HL-60 (cell line): ENCODE measurements at regions not wholly inside any gene's neighbourhood (a gene's known extent, or its start where the extent isn't known, plus 50 kb on each side); places are given as distances from the start of the nearest gene placed in this dataset.

Source experiments
- TF ChIP-seq, protein P1 (sequence below): IDR thresholded peaks from one replicate; pipeline ENCODE4 v1.5.1; 2011; ENCODE audit warnings: low read length, control low read depth, inconsistent platforms; ENCODE audit not compliant: insufficient read depth
- TF ChIP-seq, protein P2 (sequence below): IDR thresholded peaks from 2 replicates; pipeline ENCODE4 v1.6.1; 2012; ENCODE audit warnings: low read depth; ENCODE audit not compliant: insufficient replicate concordance

DNA sequence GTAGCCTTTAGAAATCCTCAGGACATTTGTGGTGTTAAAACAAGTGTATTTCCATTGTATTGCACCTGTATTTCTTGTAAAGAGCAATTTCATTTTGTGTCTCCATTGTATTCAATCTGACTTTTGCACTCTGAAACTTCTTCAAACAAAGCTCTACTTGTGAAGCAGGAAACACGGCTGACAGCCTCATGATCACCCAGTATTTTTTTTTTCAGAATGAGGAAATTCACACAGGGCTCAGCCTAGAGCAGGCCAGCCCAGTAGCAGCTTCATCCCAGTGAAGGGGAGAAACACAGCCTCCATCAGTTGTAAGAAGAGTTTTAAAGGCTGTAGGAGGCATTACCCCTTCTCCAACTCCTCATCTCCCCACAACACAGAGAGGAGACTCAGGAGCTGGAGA is 175.9 kb upstream of the KLHL29 start:
- TF ChIP-seq, protein P1, sequence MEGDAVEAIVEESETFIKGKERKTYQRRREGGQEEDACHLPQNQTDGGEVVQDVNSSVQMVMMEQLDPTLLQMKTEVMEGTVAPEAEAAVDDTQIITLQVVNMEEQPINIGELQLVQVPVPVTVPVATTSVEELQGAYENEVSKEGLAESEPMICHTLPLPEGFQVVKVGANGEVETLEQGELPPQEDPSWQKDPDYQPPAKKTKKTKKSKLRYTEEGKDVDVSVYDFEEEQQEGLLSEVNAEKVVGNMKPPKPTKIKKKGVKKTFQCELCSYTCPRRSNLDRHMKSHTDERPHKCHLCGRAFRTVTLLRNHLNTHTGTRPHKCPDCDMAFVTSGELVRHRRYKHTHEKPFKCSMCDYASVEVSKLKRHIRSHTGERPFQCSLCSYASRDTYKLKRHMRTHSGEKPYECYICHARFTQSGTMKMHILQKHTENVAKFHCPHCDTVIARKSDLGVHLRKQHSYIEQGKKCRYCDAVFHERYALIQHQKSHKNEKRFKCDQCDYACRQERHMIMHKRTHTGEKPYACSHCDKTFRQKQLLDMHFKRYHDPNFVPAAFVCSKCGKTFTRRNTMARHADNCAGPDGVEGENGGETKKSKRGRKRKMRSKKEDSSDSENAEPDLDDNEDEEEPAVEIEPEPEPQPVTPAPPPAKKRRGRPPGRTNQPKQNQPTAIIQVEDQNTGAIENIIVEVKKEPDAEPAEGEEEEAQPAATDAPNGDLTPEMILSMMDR = no peak
- TF ChIP-seq, protein P2, sequence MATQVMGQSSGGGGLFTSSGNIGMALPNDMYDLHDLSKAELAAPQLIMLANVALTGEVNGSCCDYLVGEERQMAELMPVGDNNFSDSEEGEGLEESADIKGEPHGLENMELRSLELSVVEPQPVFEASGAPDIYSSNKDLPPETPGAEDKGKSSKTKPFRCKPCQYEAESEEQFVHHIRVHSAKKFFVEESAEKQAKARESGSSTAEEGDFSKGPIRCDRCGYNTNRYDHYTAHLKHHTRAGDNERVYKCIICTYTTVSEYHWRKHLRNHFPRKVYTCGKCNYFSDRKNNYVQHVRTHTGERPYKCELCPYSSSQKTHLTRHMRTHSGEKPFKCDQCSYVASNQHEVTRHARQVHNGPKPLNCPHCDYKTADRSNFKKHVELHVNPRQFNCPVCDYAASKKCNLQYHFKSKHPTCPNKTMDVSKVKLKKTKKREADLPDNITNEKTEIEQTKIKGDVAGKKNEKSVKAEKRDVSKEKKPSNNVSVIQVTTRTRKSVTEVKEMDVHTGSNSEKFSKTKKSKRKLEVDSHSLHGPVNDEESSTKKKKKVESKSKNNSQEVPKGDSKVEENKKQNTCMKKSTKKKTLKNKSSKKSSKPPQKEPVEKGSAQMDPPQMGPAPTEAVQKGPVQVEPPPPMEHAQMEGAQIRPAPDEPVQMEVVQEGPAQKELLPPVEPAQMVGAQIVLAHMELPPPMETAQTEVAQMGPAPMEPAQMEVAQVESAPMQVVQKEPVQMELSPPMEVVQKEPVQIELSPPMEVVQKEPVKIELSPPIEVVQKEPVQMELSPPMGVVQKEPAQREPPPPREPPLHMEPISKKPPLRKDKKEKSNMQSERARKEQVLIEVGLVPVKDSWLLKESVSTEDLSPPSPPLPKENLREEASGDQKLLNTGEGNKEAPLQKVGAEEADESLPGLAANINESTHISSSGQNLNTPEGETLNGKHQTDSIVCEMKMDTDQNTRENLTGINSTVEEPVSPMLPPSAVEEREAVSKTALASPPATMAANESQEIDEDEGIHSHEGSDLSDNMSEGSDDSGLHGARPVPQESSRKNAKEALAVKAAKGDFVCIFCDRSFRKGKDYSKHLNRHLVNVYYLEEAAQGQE = no peak
